SK-N-SH treated with all-trans-retinoic acid at 6 μM for 48 hours (cell line): ENCODE measurements at regions not wholly inside any gene's neighbourhood (a gene's known extent, or its start where the extent isn't known, plus 50 kb on each side); places are given as distances from the start of the nearest gene placed in this dataset.

Experiments
- ARNTL ChIP-seq: fragments of 450-650 bp; formaldehyde crosslinking; IDR thresholded peaks from 2 replicates; pipeline ENCODE4 v1.5.0; 2020; ENCODE audit warnings: low read depth, mild to moderate bottlenecking, moderate library complexity, borderline replicate concordance
- BACH2 ChIP-seq: fragments of 250-450 bp; sonication (Bioruptor Pico); IDR thresholded peaks from 2 replicates; pipeline ENCODE4 v1.9.0; 2021; ENCODE audit warnings: mild to moderate bottlenecking, borderline replicate concordance
- CSDC2 ChIP-seq: fragments of 250-450 bp; sonication (Bioruptor Pico); IDR thresholded peaks from 2 replicates; pipeline ENCODE4 v1.5.0; 2020; ENCODE audit warnings: mild to moderate bottlenecking, moderate library complexity
- OSR1 ChIP-seq: fragments of 250-450 bp; sonication (Bioruptor Pico); IDR thresholded peaks from 2 replicates; pipeline ENCODE4 v1.8.0; 2022; ENCODE audit warnings: moderate library complexity, mild to moderate bottlenecking, inconsistent platforms
- ZFP30 ChIP-seq: fragments of 450-650 bp; formaldehyde crosslinking; IDR thresholded peaks from 2 replicates; pipeline ENCODE4 v1.5.0; 2022; ENCODE audit warnings: mild to moderate bottlenecking, moderate library complexity
- ZNF8 ChIP-seq: fragments of 450-650 bp; formaldehyde crosslinking; IDR thresholded peaks from 2 replicates; pipeline ENCODE4 v1.5.0; 2020; ENCODE audit warnings: mild to moderate bottlenecking, moderate library complexity
- TF ChIP-seq, protein P1 (sequence below): fragments of 250-450 bp; sonication (Bioruptor Pico); IDR thresholded peaks from 2 replicates; pipeline ENCODE4 v1.5.0; 2020; ENCODE audit warnings: mild to moderate bottlenecking, moderate library complexity
- TF ChIP-seq, protein P2 (sequence below): fragments of 250-450 bp; sonication (Bioruptor Pico); IDR thresholded peaks from 2 replicates; pipeline ENCODE4 v1.8.0; 2020; ENCODE audit warnings: mild to moderate bottlenecking, moderate library complexity, borderline replicate concordance

DNA sequence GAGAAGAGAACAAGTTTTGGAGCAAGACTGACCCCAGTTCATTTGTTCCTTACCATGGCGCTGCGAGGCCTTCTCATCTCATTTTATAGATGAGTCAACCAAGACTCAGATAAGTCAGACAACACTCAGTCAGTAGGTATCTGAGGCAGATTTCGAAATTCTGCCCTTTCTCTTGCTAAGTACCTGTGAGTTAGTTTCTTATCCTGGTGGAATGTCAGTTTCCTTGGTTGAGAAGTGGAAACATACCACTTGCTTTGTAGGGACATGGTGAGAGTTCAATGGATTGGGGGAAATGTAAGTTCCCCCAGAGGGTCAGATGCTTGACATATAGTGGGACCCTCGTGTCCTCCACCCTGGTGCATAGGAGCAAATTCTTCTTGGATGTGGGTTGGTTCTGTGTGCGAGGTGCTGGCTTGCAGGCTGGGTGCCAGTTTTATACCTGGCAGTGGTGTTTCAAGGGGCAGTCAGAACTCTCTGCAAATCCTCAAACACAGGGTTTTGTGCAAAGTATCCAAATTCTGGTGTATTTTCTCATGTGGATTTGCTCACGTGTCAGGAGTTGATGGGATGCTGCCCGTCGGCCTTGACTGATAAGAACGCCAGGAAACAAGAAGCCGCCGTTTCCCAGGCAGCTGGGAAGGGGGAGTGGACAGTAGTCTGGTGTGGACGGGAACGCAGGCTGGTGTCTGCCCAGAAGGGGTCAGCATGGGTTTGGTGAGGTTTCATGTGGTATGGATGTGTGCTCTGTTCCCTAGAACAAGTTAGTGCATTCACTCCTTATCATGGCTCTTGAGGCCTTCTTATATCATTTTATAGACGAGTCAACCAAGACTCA is 61.1 kb upstream of the CIBAR2 start:
- TF ChIP-seq OSR1 (CRISPR knock-in tag) (no peak), BACH2 (CRISPR knock-in tag) (no peak), CSDC2 (no peak), ARNTL (CRISPR knock-in tag) (no peak), ZFP30 (CRISPR knock-in tag) (no peak), ZNF8 (CRISPR knock-in tag) (no peak)
- TF ChIP-seq, protein P1, sequence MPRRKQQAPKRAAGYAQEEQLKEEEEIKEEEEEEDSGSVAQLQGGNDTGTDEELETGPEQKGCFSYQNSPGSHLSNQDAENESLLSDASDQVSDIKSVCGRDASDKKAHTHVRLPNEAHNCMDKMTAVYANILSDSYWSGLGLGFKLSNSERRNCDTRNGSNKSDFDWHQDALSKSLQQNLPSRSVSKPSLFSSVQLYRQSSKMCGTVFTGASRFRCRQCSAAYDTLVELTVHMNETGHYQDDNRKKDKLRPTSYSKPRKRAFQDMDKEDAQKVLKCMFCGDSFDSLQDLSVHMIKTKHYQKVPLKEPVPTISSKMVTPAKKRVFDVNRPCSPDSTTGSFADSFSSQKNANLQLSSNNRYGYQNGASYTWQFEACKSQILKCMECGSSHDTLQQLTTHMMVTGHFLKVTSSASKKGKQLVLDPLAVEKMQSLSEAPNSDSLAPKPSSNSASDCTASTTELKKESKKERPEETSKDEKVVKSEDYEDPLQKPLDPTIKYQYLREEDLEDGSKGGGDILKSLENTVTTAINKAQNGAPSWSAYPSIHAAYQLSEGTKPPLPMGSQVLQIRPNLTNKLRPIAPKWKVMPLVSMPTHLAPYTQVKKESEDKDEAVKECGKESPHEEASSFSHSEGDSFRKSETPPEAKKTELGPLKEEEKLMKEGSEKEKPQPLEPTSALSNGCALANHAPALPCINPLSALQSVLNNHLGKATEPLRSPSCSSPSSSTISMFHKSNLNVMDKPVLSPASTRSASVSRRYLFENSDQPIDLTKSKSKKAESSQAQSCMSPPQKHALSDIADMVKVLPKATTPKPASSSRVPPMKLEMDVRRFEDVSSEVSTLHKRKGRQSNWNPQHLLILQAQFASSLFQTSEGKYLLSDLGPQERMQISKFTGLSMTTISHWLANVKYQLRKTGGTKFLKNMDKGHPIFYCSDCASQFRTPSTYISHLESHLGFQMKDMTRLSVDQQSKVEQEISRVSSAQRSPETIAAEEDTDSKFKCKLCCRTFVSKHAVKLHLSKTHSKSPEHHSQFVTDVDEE (CRISPR knock-in tag) = peak; percentile 35; the same call in 1 of the 2 replicates
- TF ChIP-seq, protein P2, sequence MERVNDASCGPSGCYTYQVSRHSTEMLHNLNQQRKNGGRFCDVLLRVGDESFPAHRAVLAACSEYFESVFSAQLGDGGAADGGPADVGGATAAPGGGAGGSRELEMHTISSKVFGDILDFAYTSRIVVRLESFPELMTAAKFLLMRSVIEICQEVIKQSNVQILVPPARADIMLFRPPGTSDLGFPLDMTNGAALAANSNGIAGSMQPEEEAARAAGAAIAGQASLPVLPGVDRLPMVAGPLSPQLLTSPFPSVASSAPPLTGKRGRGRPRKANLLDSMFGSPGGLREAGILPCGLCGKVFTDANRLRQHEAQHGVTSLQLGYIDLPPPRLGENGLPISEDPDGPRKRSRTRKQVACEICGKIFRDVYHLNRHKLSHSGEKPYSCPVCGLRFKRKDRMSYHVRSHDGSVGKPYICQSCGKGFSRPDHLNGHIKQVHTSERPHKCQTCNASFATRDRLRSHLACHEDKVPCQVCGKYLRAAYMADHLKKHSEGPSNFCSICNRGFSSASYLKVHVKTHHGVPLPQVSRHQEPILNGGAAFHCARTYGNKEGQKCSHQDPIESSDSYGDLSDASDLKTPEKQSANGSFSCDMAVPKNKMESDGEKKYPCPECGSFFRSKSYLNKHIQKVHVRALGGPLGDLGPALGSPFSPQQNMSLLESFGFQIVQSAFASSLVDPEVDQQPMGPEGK (CRISPR knock-in tag) = no peak
